ENCODE measurements at regions not wholly inside any gene's neighbourhood (a gene's known extent, or its start where the extent isn't known, plus 50 kb on each side); places are given as distances from the start of the nearest gene placed in this dataset.

GRCh38 chr7:10657201-10657600 is 316.5 kb upstream of the PHF14 start:
- TF ChIP-seq, protein P1, sequence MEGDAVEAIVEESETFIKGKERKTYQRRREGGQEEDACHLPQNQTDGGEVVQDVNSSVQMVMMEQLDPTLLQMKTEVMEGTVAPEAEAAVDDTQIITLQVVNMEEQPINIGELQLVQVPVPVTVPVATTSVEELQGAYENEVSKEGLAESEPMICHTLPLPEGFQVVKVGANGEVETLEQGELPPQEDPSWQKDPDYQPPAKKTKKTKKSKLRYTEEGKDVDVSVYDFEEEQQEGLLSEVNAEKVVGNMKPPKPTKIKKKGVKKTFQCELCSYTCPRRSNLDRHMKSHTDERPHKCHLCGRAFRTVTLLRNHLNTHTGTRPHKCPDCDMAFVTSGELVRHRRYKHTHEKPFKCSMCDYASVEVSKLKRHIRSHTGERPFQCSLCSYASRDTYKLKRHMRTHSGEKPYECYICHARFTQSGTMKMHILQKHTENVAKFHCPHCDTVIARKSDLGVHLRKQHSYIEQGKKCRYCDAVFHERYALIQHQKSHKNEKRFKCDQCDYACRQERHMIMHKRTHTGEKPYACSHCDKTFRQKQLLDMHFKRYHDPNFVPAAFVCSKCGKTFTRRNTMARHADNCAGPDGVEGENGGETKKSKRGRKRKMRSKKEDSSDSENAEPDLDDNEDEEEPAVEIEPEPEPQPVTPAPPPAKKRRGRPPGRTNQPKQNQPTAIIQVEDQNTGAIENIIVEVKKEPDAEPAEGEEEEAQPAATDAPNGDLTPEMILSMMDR (IDR thresholded peaks at IDR 0.05; ENCODE audit: poor library complexity) = no peak
- no peak for TF ChIP-seq EZH2 (IDR thresholded peaks at IDR 0.05; ENCODE audit: borderline replicate concordance)

All from hepatocyte (in vitro differentiated cells).